Liver (tissue), 8 donors: ENCODE measurements at regions not wholly inside any gene's neighbourhood (a gene's known extent, or its start where the extent isn't known, plus 50 kb on each side); places are given as distances from the start of the nearest gene placed in this dataset.

Experiments
- DNase-seq: peaks from one replicate; pipeline ENCODE4 v3.0.0-alpha.2; 2017; ENCODE audit warnings: low spot score
- H3K27ac ChIP-seq, 2 donors: one replicate each; pipeline ENCODE4 v1.7.0; 2013; ENCODE audit warnings: inconsistent platforms in 2 of 2, low read length in 2 of 2, control low read depth in 1 of 2, low read depth in 1 of 2, mild to moderate bottlenecking in 1 of 2
- H3K27me3 ChIP-seq, 4 donors: one replicate each; pipeline versions ENCODE4 v1.6.1 to v1.7.0; 2013; ENCODE audit warnings: low read length in 3 of 4, inconsistent platforms in 1 of 4, mild to moderate bottlenecking in 1 of 4, moderate library complexity in 1 of 4; ENCODE audit not compliant: control insufficient read depth in 4 of 4, insufficient read depth in 4 of 4
- H3K36me3 ChIP-seq, 4 donors: one replicate each; pipeline versions ENCODE4 v1.6.1 to v1.7.0; 2013; ENCODE audit warnings: low read length in 3 of 4, mild to moderate bottlenecking in 3 of 4, low read depth in 1 of 4, moderate library complexity in 1 of 4; ENCODE audit not compliant: control insufficient read depth in 4 of 4, insufficient read depth in 3 of 4
- H3K4me1 ChIP-seq, 4 donors: one replicate each; pipeline versions ENCODE4 v1.6.1 to v1.7.0; 2013; ENCODE audit warnings: low read length in 3 of 4, mild to moderate bottlenecking in 3 of 4, moderate library complexity in 1 of 4; ENCODE audit not compliant: control insufficient read depth in 4 of 4, insufficient read depth in 4 of 4
- H3K4me3 ChIP-seq, 3 donors: one replicate each; pipeline versions ENCODE4 v1.6.1 to v1.7.0; 2013; ENCODE audit warnings: low read length in 3 of 3, control low read depth in 1 of 3, low read depth in 1 of 3, mild to moderate bottlenecking in 1 of 3
- H3K9ac ChIP-seq, 2 donors: one replicate each; pipeline ENCODE4 v1.7.0; 2013; ENCODE audit warnings: low read length in 2 of 2, mild to moderate bottlenecking in 2 of 2, moderate library complexity in 2 of 2, control low read depth in 1 of 2, low read depth in 1 of 2
- H3K9me3 ChIP-seq, 4 donors: one replicate each; pipeline versions ENCODE4 v1.6.1 to v1.7.0; 2013; ENCODE audit warnings: low read length in 3 of 4; ENCODE audit not compliant: control insufficient read depth in 4 of 4
- ATF3 ChIP-seq: IDR thresholded peaks from 2 replicates; pipeline ENCODE4 v1.6.1; 2016; ENCODE audit warnings: antibody characterized with exemption
- CTCF ChIP-seq: fragments of 150-350 bp; IDR thresholded peaks from 2 replicates; pipeline ENCODE4 v1.5.1; 2017; ENCODE audit warnings: improper control_type of control experiment, low read depth, low read length; ENCODE audit not compliant: missing input control
- EGR1 ChIP-seq, 2 donors: IDR thresholded peaks; 2 replicates each; pipeline ENCODE4 v1.6.1; 2016 to 2018; ENCODE audit warnings: antibody characterized with exemption in 2 of 2, low read depth in 2 of 2
- FOXA1 ChIP-seq: IDR thresholded peaks from 2 replicates; pipeline ENCODE4 v1.6.1; 2016; ENCODE audit warnings: antibody characterized with exemption
- FOXA2 ChIP-seq: IDR thresholded peaks from 2 replicates; pipeline ENCODE4 v1.6.1; 2016; ENCODE audit warnings: antibody characterized with exemption
- GABPA ChIP-seq, 2 donors: IDR thresholded peaks in 1 of 2; conservative IDR thresholded peaks in 1 of 2; 2 replicates each; pipeline ENCODE4 v1.6.1; 2016; ENCODE audit warnings: antibody characterized with exemption in 2 of 2, mild to moderate bottlenecking in 1 of 2, moderate library complexity in 1 of 2
- HNF4A ChIP-seq, 2 donors: conservative IDR thresholded peaks; 2 replicates each; pipeline ENCODE4 v1.6.1; 2016; ENCODE audit warnings: antibody characterized with exemption in 2 of 2, mild to moderate bottlenecking in 2 of 2
- HNF4G ChIP-seq: IDR thresholded peaks from 2 replicates; pipeline ENCODE4 v1.6.1; 2016; ENCODE audit warnings: antibody characterized with exemption
- MAX ChIP-seq: IDR thresholded peaks from 2 replicates; pipeline ENCODE4 v1.6.1; 2016; ENCODE audit warnings: antibody characterized with exemption
- NR2F2 ChIP-seq: IDR thresholded peaks from 2 replicates; pipeline ENCODE4 v1.6.1; 2016; ENCODE audit warnings: antibody characterized with exemption
- RAD21 ChIP-seq, 2 donors: IDR thresholded peaks; 2 replicates each; pipeline ENCODE4 v1.6.1; 2016; ENCODE audit warnings: antibody characterized with exemption in 2 of 2, mild to moderate bottlenecking in 2 of 2
- RXRA ChIP-seq, 2 donors: IDR thresholded peaks; 2 replicates each; pipeline ENCODE4 v1.6.1; 2017 to 2018; ENCODE audit warnings: antibody characterized with exemption in 2 of 2, mild to moderate bottlenecking in 1 of 2
- TAF1 ChIP-seq: conservative IDR thresholded peaks from 2 replicates; pipeline ENCODE4 v1.6.1; 2016; ENCODE audit warnings: antibody characterized with exemption, mild to moderate bottlenecking
- WGBS: extraction: QIAGEN DNeasy Blood & Tissue Kit; methylation state at CpG from one replicate; pipeline ENCODE4 v1.1.7; 2013; 5-methylcytosine and 5-hydroxymethylcytosine counted together
- TF ChIP-seq, protein P1 (sequence below): IDR thresholded peaks from 2 replicates; pipeline ENCODE4 v1.6.1; 2016; ENCODE audit warnings: antibody characterized with exemption
- donor health status: healthy.
- donor health status: healthy.
- donor health status: healthy.
- donor health status: healthy.
- donor health status: healthy.

DNA sequence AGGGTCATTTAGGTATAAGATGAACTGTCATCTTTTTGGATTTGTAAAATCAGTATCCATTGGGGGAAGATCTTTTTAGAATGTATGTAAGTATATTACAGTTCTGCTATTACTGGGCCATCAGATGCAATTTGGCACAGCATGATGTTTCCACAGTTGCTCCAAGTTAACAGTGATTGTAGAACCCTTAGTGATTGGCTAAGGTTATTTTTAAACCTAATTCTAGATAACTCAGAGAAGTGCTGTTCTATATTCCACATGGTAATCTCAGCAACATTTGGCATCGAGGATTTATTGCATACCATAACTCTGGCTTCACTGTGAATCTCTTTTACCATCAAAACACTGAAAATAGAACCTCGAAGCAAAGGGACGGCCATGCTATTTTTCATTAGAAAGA is 215.7 kb upstream of the HAND2 start:
- TF ChIP-seq, protein P1, sequence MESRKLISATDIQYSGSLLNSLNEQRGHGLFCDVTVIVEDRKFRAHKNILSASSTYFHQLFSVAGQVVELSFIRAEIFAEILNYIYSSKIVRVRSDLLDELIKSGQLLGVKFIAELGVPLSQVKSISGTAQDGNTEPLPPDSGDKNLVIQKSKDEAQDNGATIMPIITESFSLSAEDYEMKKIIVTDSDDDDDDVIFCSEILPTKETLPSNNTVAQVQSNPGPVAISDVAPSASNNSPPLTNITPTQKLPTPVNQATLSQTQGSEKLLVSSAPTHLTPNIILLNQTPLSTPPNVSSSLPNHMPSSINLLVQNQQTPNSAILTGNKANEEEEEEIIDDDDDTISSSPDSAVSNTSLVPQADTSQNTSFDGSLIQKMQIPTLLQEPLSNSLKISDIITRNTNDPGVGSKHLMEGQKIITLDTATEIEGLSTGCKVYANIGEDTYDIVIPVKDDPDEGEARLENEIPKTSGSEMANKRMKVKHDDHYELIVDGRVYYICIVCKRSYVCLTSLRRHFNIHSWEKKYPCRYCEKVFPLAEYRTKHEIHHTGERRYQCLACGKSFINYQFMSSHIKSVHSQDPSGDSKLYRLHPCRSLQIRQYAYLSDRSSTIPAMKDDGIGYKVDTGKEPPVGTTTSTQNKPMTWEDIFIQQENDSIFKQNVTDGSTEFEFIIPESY = no peak
- TF ChIP-seq CTCF (no peak), GABPA (IDR thresholded peaks at IDR 0.05 in 1 of 2, conservative IDR thresholded peaks at IDR 0.05 in 1 of 2) (no peak), EGR1 (IDR thresholded peaks at IDR 0.05; ENCODE audit: low read depth in 2 of 2) (no peak), FOXA1 (no peak), ATF3 (no peak), HNF4G (no peak), NR2F2 (no peak), MAX (no peak), FOXA2 (no peak), RAD21 (IDR thresholded peaks at IDR 0.05) (no peak), TAF1 (no peak), RXRA (IDR thresholded peaks at IDR 0.05) (no peak)
- H3K27ac ChIP-seq = no peak overlapping the region
- 61% methylated on average over 3 of the region's 3 CpGs for WGBS

DNA sequence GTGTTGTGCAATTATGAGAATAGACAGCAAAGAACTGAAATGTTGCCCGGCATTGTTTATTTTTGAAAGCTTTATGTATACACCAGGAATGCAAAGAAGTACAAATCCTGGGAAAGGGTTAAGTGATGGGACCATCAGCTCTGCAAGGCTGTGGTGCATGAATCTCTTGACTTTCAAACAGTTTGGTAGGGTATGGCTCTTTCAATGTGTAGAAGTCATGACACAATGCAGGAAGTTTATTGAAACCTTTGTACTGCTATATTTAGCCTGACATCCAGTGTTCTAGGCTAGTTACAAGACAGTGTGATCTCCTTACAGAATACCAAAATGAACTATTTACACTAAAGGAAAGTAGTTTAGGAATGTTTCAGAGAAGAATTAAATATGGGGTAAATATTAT is 206.8 kb upstream of the HAND2 start:
- H3K27me3 ChIP-seq = no peaks in the 10 kb centered on the region
- H3K27ac ChIP-seq = no peak overlapping the region
- no peak overlapping the region for H3K9ac ChIP-seq
- no peaks in the 10 kb centered on the region for H3K9me3 ChIP-seq
- H3K36me3 ChIP-seq = no peaks in the 10 kb centered on the region
- DNase-seq = no peak
- no peaks in the 10 kb centered on the region for H3K4me1 ChIP-seq
- no peak for TF ChIP-seq GABPA (IDR thresholded peaks at IDR 0.05 in 1 of 2, conservative IDR thresholded peaks at IDR 0.05 in 1 of 2)
- TF ChIP-seq MAX = no peak
- TF ChIP-seq HNF4A (conservative IDR thresholded peaks at IDR 0.05) = no peak
- no peak for TF ChIP-seq FOXA1
- no peak for TF ChIP-seq EGR1 (IDR thresholded peaks at IDR 0.05; ENCODE audit: low read depth in 2 of 2)
- TF ChIP-seq, protein P1 = no peak
- whole genome bisulfite sequencing = 80% methylated on average over 1 of the region's 1 CpG
- no peak overlapping the region for H3K4me3 ChIP-seq

More for the DNA sequence above, 215.7 kb upstream of the HAND2 start:
- Histone ChIP-seq H3K4me3 (no peak overlapping the region), H3K9me3 (no peaks in the 10 kb centered on the region), H3K9ac (no peak overlapping the region), H3K4me1 (no peaks in the 10 kb centered on the region), H3K27me3 (no peaks in the 10 kb centered on the region), H3K36me3 (no peaks in the 10 kb centered on the region)
- no peak for DNase-seq
